ENCODE measurements at regions not wholly inside any gene's neighbourhood (a gene's known extent, or its start where the extent isn't known, plus 50 kb on each side); places are given as distances from the start of the nearest gene placed in this dataset.

GRCh38 chr11:80937842-80938241 is 1497.0 kb upstream of the TENM4 start:
- TF ChIP-seq CTCF (IDR thresholded peaks at IDR 0.05), result no peak

- no peak for TF ChIP-seq CTCF (IDR thresholded peaks at IDR 0.05)
Measured at GRCh38 chr11:80930038-80930437, 1489.2 kb upstream of the TENM4 start.

GRCh38 chr11:80929031-80929805 is 1488.4 kb upstream of the TENM4 start:
- TF ChIP-seq CTCF (IDR thresholded peaks at IDR 0.05), result no peak

GRCh38 chr11:80925321-80925720 is 1484.5 kb upstream of the TENM4 start:
- no peak for TF ChIP-seq CTCF (IDR thresholded peaks at IDR 0.05)

- no peak for TF ChIP-seq CTCF (IDR thresholded peaks at IDR 0.05)
Measured at GRCh38 chr11:80916173-80916798, 1475.5 kb upstream of the TENM4 start.

- TF ChIP-seq CTCF (IDR thresholded peaks at IDR 0.05), result no peak
Measured at GRCh38 chr11:80914311-80914710, 1473.5 kb upstream of the TENM4 start.

GRCh38 chr11:80911666-80912065 is 1470.8 kb upstream of the TENM4 start:
- TF ChIP-seq CTCF (IDR thresholded peaks at IDR 0.05), result no peak
